DOHH2 (cell line): ENCODE measurements at regions not wholly inside any gene's neighbourhood (a gene's known extent, or its start where the extent isn't known, plus 50 kb on each side); places are given as distances from the start of the nearest gene placed in this dataset.

Experiments used
- H3F3A ChIP-seq: fragments of 200-600 bp; sonication (generic), shearing (Covaris generic); 2 replicates; pipeline ENCODE4 v1.6.0; 2016; ENCODE audit warnings: antibody characterized with exemption, mild to moderate bottlenecking; ENCODE audit not compliant: control insufficient read depth, insufficient read depth
- H3K27ac ChIP-seq: fragments of 200-600 bp; sonication (generic); 2 replicates; pipeline ENCODE4 v1.5.1; 2014; ENCODE audit warnings: low read depth, mild to moderate bottlenecking, low read length, moderate library complexity
- H3K27me3 ChIP-seq: fragments of 200-600 bp; sonication (generic); 2 replicates; pipeline ENCODE4 v1.6.1; 2014; ENCODE audit warnings: mild to moderate bottlenecking, low read length, mixed read lengths; ENCODE audit not compliant: control insufficient read depth
- H3K36me3 ChIP-seq: fragments of 200-600 bp; sonication (generic); 2 replicates; pipeline ENCODE4 v1.6.1; 2014; ENCODE audit warnings: mild to moderate bottlenecking, low read length, moderate library complexity, mixed read lengths; ENCODE audit not compliant: control insufficient read depth
- H3K4me1 ChIP-seq: fragments of 200-600 bp; sonication (generic); 2 replicates; pipeline ENCODE4 v1.6.1; 2014; ENCODE audit warnings: mild to moderate bottlenecking, low read length, mixed read lengths; ENCODE audit not compliant: control insufficient read depth
- H3K4me2 ChIP-seq: fragments of 200-600 bp; sonication (generic); 2 replicates; pipeline ENCODE4 v1.6.0; 2014; ENCODE audit warnings: mild to moderate bottlenecking, low read length, moderate library complexity
- H3K4me3 ChIP-seq: fragments of 200-600 bp; sonication (generic); 2 replicates; pipeline ENCODE4 v1.5.1; 2014; ENCODE audit warnings: mild to moderate bottlenecking, low read length, mixed read lengths
- H3K79me2 ChIP-seq: fragments of 200-600 bp; sonication (generic); 2 replicates; pipeline ENCODE4 v1.6.1; 2014; ENCODE audit warnings: mild to moderate bottlenecking, low read length, mixed read lengths; ENCODE audit not compliant: control insufficient read depth
- H3K9me2 ChIP-seq: fragments of 200-600 bp; sonication (generic); replicated peaks from 2 replicates; pipeline ENCODE4 v1.6.1; 2014; ENCODE audit warnings: mild to moderate bottlenecking, low read length, mixed read lengths; ENCODE audit not compliant: control insufficient read depth
- H3K9me3 ChIP-seq: fragments of 200-600 bp; sonication (generic); 2 replicates; pipeline ENCODE4 v1.6.1; 2014; ENCODE audit warnings: antibody characterized with exemption, low read length, mixed read lengths; ENCODE audit not compliant: control insufficient read depth, insufficient read depth
- H4K20me1 ChIP-seq: fragments of 200-600 bp; sonication (generic); 2 replicates; pipeline ENCODE4 v1.6.0; 2014; ENCODE audit warnings: low read depth, mild to moderate bottlenecking, antibody characterized with exemption, low read length, moderate library complexity; ENCODE audit not compliant: control insufficient read depth, insufficient read depth
- EZH2phosphoT487 ChIP-seq: fragments of 200-600 bp; sonication (generic); IDR thresholded peaks from 2 replicates; pipeline ENCODE4 v1.6.1; 2017; ENCODE audit warnings: borderline replicate concordance, mild to moderate bottlenecking, antibody characterized with exemption, low read length, moderate library complexity, mixed read lengths
- TF ChIP-seq, protein P1 (sequence below): fragments of 200-600 bp; sonication (generic); IDR thresholded peaks from one replicate; pipeline ENCODE4 v1.5.1; 2014; ENCODE audit warnings: antibody characterized with exemption, mild to moderate bottlenecking, low read depth, low read length; ENCODE audit not compliant: poor library complexity, severe bottlenecking

DNA sequence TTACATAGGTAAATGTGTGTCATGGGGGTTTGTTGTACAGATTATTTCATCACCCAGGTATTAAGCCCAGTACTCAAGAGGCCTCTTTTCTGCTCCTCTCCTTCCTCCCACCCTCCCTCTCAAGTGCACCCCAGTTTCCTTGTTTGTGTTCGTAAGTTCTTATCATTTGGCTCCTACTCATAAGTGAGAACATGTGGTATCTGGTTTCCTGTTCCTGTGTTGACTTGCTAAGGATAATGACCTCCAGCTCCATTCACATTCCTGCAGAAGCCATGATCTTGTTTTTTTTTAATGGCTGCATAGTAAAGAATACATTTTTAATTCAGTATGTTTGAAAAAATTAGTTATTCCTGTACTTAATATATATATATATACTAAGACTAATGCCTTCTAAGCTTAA lies 107.7 kb downstream of the CLDN17 start:
- no peaks in the 10 kb centered on the region for H3K27me3 ChIP-seq
- H3K79me2 ChIP-seq = no peaks in the 10 kb centered on the region
- no peak for TF ChIP-seq EZH2phosphoT487
- no peaks in the 10 kb centered on the region for H4K20me1 ChIP-seq
- no peaks in the 10 kb centered on the region for H3F3A ChIP-seq
- H3K9me3 ChIP-seq = no peaks in the 10 kb centered on the region
- H3K9me2 ChIP-seq = no peaks in the 10 kb centered on the region
- no peaks in the 10 kb centered on the region for H3K4me1 ChIP-seq
- no peak overlapping the region for H3K4me3 ChIP-seq
- no peaks in the 10 kb centered on the region for H3K36me3 ChIP-seq
- H3K27ac ChIP-seq = no peak overlapping the region
- no peak overlapping the region for H3K4me2 ChIP-seq

DNA sequence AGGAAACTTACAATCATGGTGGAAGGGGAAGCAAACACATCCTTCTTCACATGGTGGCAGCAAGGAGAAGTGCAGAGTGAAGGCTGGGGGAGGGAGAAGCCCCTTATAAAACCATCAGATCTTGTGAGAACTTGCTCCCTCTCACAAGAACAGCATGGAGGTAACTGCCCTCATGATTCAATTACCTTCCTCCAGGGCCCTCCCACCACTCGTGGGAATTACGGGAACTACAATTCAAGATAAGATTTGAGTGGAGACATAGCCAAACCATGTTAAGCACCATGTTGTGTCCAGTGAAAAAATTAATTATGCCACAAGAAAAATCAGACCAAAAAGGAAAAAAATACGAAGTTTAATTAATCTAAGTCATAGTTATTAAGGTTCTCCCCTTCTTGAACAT lies 109.5 kb downstream of the CLDN17 start:
- Histone ChIP-seq H3K9me2 (no peaks in the 10 kb centered on the region), H3K9me3 (no peaks in the 10 kb centered on the region), H3K36me3 (no peaks in the 10 kb centered on the region), H3F3A (no peaks in the 10 kb centered on the region), H3K27ac (no peak overlapping the region), H3K4me2 (no peak overlapping the region), H3K4me3 (no peak overlapping the region), H3K27me3 (no peaks in the 10 kb centered on the region), H3K79me2 (no peaks in the 10 kb centered on the region), H3K4me1 (no peaks in the 10 kb centered on the region), H4K20me1 (no peaks in the 10 kb centered on the region)
- TF ChIP-seq, protein P1, sequence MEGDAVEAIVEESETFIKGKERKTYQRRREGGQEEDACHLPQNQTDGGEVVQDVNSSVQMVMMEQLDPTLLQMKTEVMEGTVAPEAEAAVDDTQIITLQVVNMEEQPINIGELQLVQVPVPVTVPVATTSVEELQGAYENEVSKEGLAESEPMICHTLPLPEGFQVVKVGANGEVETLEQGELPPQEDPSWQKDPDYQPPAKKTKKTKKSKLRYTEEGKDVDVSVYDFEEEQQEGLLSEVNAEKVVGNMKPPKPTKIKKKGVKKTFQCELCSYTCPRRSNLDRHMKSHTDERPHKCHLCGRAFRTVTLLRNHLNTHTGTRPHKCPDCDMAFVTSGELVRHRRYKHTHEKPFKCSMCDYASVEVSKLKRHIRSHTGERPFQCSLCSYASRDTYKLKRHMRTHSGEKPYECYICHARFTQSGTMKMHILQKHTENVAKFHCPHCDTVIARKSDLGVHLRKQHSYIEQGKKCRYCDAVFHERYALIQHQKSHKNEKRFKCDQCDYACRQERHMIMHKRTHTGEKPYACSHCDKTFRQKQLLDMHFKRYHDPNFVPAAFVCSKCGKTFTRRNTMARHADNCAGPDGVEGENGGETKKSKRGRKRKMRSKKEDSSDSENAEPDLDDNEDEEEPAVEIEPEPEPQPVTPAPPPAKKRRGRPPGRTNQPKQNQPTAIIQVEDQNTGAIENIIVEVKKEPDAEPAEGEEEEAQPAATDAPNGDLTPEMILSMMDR = no peak
- no peak for TF ChIP-seq EZH2phosphoT487

DNA sequence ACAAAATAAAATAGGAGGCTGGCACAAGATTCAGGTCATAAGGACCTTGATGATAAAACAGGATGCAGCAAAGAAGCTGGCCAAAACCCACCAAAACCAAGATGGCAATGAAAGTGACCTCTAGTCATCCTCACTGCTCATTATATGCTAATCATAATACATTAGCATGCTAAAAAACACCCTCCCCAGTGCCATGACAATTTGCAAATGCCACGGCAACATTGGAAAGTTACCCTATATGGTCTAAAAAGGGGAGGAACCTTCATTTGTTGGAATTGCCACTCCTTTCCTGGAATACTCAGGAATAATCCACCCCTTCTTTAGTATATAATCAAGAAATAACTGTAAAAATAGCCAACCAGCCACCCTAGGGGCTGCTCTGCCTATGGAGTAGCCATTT lies 108.8 kb upstream of the GRIK1 start:
- H3K4me2 ChIP-seq = no peak overlapping the region
- H3K27me3 ChIP-seq = no peaks in the 10 kb centered on the region
- no peaks in the 10 kb centered on the region for H3K9me2 ChIP-seq
- H3K9me3 ChIP-seq = no peaks in the 10 kb centered on the region
- no peaks in the 10 kb centered on the region for H3K36me3 ChIP-seq
- H3F3A ChIP-seq = no peaks in the 10 kb centered on the region
- no peak overlapping the region for H3K4me3 ChIP-seq
- H4K20me1 ChIP-seq = no peaks in the 10 kb centered on the region
- no peaks in the 10 kb centered on the region for H3K79me2 ChIP-seq
- TF ChIP-seq, protein P1 = no peak
- TF ChIP-seq EZH2phosphoT487 = no peak
- no peak overlapping the region for H3K27ac ChIP-seq
- no peaks in the 10 kb centered on the region for H3K4me1 ChIP-seq

DNA sequence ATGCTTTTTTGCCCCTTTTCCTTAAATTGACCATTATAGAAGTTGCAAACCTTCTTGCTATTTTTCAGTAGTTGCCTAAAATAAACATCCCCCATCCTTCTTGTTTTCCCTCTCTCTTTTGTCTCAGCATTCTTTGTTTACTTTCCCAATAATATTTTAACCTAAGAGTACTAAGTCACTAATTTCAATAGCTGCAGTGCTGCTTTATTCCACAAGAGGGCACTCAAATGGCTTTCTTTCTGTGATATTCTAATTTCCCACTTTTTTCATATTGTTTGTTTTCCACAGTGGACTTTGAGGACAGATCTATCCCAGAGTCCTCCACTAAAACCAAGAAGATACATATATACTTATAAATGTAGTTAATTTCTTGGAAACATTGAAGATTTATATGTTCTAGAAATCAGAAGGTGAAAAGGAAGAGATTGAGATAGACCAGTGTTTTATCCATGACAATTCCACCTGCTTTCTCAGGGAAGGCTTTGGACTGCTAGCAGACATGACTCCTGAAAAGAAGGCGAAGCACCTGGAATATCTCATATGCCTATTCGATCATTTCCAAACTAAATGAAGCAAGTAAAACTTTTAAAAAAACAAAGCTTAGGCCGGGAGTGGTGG lies 104.8 kb upstream of the GRIK1 start:
- Histone ChIP-seq H3K27me3 (no peaks in the 10 kb centered on the region), H3K9me2 (no peaks in the 10 kb centered on the region), H3K27ac (no peak overlapping the region), H3K4me1 (no peaks in the 10 kb centered on the region), H3K9me3 (no peaks in the 10 kb centered on the region), H4K20me1 (no peaks in the 10 kb centered on the region), H3K36me3 (no peaks in the 10 kb centered on the region), H3K79me2 (no peaks in the 10 kb centered on the region), H3F3A (no peaks in the 10 kb centered on the region), H3K4me3 (no peak overlapping the region), H3K4me2 (no peak overlapping the region)
- no peak for TF ChIP-seq EZH2phosphoT487
- TF ChIP-seq, protein P1 = peak; percentile 80
